ENCODE measurements at regions not wholly inside any gene's neighbourhood (a gene's known extent, or its start where the extent isn't known, plus 50 kb on each side); places are given as distances from the start of the nearest gene placed in this dataset.

DNA sequence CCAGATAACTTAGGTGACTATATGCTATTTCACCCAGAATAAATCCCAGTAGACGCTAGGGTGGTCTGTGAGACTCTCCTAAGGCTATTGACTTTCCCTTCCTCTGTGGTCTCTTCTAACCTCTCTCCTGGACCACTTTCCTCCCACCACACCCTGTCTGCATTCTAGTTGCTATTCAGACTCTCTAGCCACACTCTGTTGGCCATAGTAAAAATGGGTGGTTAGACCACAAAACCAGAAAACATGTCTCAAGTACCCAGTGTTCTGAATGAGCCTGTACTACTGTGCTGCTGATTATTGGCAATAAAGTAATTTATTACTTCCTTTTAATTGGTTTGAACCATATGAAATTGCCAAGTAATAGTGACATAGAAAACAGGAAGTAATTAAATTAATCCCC lies 240.8 kb downstream of the KIF20B start (continued):
- TF ChIP-seq, protein P1, sequence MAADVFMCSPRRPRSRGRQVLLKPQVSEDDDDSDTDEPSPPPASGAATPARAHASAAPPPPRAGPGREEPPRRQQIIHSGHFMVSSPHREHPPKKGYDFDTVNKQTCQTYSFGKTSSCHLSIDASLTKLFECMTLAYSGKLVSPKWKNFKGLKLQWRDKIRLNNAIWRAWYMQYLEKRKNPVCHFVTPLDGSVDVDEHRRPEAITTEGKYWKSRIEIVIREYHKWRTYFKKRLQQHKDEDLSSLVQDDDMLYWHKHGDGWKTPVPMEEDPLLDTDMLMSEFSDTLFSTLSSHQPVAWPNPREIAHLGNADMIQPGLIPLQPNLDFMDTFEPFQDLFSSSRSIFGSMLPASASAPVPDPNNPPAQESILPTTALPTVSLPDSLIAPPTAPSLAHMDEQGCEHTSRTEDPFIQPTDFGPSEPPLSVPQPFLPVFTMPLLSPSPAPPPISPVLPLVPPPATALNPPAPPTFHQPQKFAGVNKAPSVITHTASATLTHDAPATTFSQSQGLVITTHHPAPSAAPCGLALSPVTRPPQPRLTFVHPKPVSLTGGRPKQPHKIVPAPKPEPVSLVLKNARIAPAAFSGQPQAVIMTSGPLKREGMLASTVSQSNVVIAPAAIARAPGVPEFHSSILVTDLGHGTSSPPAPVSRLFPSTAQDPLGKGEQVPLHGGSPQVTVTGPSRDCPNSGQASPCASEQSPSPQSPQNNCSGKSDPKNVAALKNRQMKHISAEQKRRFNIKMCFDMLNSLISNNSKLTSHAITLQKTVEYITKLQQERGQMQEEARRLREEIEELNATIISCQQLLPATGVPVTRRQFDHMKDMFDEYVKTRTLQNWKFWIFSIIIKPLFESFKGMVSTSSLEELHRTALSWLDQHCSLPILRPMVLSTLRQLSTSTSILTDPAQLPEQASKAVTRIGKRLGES (CRISPR knock-in tag; IDR thresholded peaks at IDR 0.05; ENCODE audit: borderline replicate concordance) = no peak

DNA sequence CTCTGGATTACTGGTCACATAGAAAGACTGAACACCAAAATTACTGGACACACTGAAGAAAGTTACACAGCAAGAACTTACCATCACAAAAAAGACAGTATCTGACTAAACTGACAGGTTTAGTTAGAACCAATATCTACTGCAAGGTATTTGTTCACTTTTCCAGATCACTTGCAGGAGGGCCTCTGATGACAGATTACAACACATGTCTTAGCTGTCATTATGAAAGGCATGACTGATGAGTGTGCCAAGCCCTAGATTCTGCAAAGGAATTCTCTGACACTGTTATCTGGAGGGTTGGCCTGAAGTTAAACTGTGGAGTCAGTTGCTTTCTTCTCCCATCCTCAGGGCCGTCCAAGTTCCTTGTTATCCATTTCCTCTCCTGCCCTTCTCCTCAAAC lies 242.7 kb downstream of the KIF20B start:
- Histone ChIP-seq H3K27me3 (ENCODE audit: control insufficient read depth in 1 of 2, insufficient read depth in 2 of 2, low read length in 2 of 2) (no peaks in the 10 kb centered on the region), H2AFZ (ENCODE audit: low read length) (no peak overlapping the region), H3K9ac (ENCODE audit: insufficient read depth, low read depth, low read length) (no peak overlapping the region), H3K4me2 (ENCODE audit: low read depth, low read length) (no peak overlapping the region), H3K36me3 (replicated peaks in 1 of 2; ENCODE audit: control insufficient read depth in 1 of 2, insufficient read depth in 2 of 2, low read length in 2 of 2) (no peaks in the 10 kb centered on the region), H3K4me1 (ENCODE audit: insufficient read depth, low read length) (no peaks in the 10 kb centered on the region), H3K27ac (ENCODE audit: extremely low read length, insufficient read depth, low read length) (no peak overlapping the region), H4K20me1 (ENCODE audit: insufficient read depth, low read length) (no peaks in the 10 kb centered on the region), H3K4me3 (replicated peaks in 1 of 3; ENCODE audit: insufficient read depth in 1 of 3, low read depth in 2 of 3, low read length in 3 of 3) (no peak overlapping the region), H3K79me2 (ENCODE audit: insufficient read depth, low read length) (no peaks in the 10 kb centered on the region), H3K9me3 (ENCODE audit: low read length) (no peaks in the 10 kb centered on the region)
- DNase-seq (ENCODE audit: low spot score) (no peak), FAIRE-seq (no peak), ATAC-seq (no peak)
- no TSS peak for BruUV-seq (replicated peaks)
- in situ Hi-C loops (cut with HindIII; ENCODE audit: extremely low pct_ligation_motif_present, low pct_unique_long_range_greater_than_20kb) (loop anchor here (10.0 kb wide), 1 partner anchor 149 kb away; no protein-coding TSS in a partner anchor), intact Hi-C loops (cut with micrococcal nuclease; ENCODE audit: unreplicated experiment) (loop anchor here (10.0 kb wide), 1 partner anchor 149 kb away; no protein-coding TSS in a partner anchor)
- CTCF ChIA-PET (ENCODE audit: low intra/inter-chr PET ratio, low total read pairs) = no interaction called here
- 0% methylated on average over 1 of the region's 1 CpG for WGBS (ENCODE audit: low lambda C conversion rate)
- POLR2A ChIA-PET = no interaction called here
- TF ChIP-seq ARID2 (CRISPR knock-in tag; IDR thresholded peaks at IDR 0.05; ENCODE audit: borderline replicate concordance) (no peak), SP5 (CRISPR knock-in tag; IDR thresholded peaks at IDR 0.05; ENCODE audit: borderline replicate concordance, low read depth) (no peak), GPBP1L1 (CRISPR knock-in tag; IDR thresholded peaks at IDR 0.05) (no peak), ZNF737 (CRISPR knock-in tag; IDR thresholded peaks at IDR 0.05; ENCODE audit: borderline replicate concordance) (no peak), RARA (CRISPR knock-in tag; IDR thresholded peaks at IDR 0.05) (no peak), ARNT (IDR thresholded peaks at IDR 0.05) (no peak), IKZF4 (CRISPR knock-in tag; IDR thresholded peaks at IDR 0.05; ENCODE audit: borderline replicate concordance, low read depth, not compliant biosample characterization) (no peak), ZMAT3 (CRISPR knock-in tag; conservative IDR thresholded peaks at IDR 0.05) (no peak), MYC (CRISPR knock-in tag; IDR thresholded peaks at IDR 0.05; ENCODE audit: borderline replicate concordance) (no peak), EZH2 (conservative IDR thresholded peaks at IDR 0.05; ENCODE audit: low read depth, low read length) (no peak)
- TF ChIP-seq, protein P2, sequence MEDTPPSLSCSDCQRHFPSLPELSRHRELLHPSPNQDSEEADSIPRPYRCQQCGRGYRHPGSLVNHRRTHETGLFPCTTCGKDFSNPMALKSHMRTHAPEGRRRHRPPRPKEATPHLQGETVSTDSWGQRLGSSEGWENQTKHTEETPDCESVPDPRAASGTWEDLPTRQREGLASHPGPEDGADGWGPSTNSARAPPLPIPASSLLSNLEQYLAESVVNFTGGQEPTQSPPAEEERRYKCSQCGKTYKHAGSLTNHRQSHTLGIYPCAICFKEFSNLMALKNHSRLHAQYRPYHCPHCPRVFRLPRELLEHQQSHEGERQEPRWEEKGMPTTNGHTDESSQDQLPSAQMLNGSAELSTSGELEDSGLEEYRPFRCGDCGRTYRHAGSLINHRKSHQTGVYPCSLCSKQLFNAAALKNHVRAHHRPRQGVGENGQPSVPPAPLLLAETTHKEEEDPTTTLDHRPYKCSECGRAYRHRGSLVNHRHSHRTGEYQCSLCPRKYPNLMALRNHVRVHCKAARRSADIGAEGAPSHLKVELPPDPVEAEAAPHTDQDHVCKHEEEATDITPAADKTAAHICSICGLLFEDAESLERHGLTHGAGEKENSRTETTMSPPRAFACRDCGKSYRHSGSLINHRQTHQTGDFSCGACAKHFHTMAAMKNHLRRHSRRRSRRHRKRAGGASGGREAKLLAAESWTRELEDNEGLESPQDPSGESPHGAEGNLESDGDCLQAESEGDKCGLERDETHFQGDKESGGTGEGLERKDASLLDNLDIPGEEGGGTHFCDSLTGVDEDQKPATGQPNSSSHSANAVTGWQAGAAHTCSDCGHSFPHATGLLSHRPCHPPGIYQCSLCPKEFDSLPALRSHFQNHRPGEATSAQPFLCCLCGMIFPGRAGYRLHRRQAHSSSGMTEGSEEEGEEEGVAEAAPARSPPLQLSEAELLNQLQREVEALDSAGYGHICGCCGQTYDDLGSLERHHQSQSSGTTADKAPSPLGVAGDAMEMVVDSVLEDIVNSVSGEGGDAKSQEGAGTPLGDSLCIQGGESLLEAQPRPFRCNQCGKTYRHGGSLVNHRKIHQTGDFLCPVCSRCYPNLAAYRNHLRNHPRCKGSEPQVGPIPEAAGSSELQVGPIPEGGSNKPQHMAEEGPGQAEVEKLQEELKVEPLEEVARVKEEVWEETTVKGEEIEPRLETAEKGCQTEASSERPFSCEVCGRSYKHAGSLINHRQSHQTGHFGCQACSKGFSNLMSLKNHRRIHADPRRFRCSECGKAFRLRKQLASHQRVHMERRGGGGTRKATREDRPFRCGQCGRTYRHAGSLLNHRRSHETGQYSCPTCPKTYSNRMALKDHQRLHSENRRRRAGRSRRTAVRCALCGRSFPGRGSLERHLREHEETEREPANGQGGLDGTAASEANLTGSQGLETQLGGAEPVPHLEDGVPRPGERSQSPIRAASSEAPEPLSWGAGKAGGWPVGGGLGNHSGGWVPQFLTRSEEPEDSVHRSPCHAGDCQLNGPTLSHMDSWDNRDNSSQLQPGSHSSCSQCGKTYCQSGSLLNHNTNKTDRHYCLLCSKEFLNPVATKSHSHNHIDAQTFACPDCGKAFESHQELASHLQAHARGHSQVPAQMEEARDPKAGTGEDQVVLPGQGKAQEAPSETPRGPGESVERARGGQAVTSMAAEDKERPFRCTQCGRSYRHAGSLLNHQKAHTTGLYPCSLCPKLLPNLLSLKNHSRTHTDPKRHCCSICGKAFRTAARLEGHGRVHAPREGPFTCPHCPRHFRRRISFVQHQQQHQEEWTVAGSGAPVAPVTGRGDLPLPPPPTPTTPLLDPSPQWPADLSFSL (CRISPR knock-in tag; IDR thresholded peaks at IDR 0.05) = no peak

Data from HepG2 (cell line).